Muscle of leg (tissue), 3 donors: ENCODE measurements at regions not wholly inside any gene's neighbourhood (a gene's known extent, or its start where the extent isn't known, plus 50 kb on each side); places are given as distances from the start of the nearest gene placed in this dataset.

Experiments
- DNase-seq: peaks from one replicate; pipeline ENCODE4 v3.0.0; 2013
- H3K27ac ChIP-seq: one replicate; pipeline ENCODE4 v1.5.1; 2013; ENCODE audit warnings: mild to moderate bottlenecking, low read length, control low read depth
- H3K27me3 ChIP-seq: one replicate; pipeline ENCODE4 v1.6.1; 2013; ENCODE audit warnings: low read length; ENCODE audit not compliant: control insufficient read depth, insufficient read depth
- H3K36me3 ChIP-seq: one replicate; pipeline ENCODE4 v1.6.1; 2013; ENCODE audit warnings: low read length; ENCODE audit not compliant: control insufficient read depth, insufficient read depth
- H3K4me1 ChIP-seq: one replicate; pipeline ENCODE4 v1.6.1; 2013; ENCODE audit warnings: low read length; ENCODE audit not compliant: control insufficient read depth, insufficient read depth
- H3K4me3 ChIP-seq: one replicate; pipeline ENCODE4 v1.5.1; 2013; ENCODE audit warnings: low read length, control low read depth
- H3K9me3 ChIP-seq: replicated peaks from 2 replicates; pipeline ENCODE4 v1.6.1; 2013; ENCODE audit warnings: low read depth, low read length; ENCODE audit not compliant: control insufficient read depth
- WGBS: methylation state at CpG from one replicate; pipeline ENCODE4 v1.1.5; 2013; ENCODE audit warnings: missing lambda C conversion rate; ENCODE audit not compliant: insufficient coverage; 5-methylcytosine and 5-hydroxymethylcytosine counted together

GRCh38 chr13:37326334-37326733, 220.9 kb upstream of the CSNK1A1L start:
- peaks cover 3% of the 10 kb centered on the region for H3K9me3 ChIP-seq
- no CpG with 5 or more reads among the region's 2 CpGs for WGBS
- no peak for DNase-seq

GRCh38 chr13:37319031-37319443, 213.6 kb upstream of the CSNK1A1L start:
- no peak overlapping the region for H3K27ac ChIP-seq
- DNase-seq, result no peak
- H3K4me1 ChIP-seq, result no peaks in the 10 kb centered on the region
- H3K9me3 ChIP-seq, result peaks cover 9% of the 10 kb centered on the region
- H3K36me3 ChIP-seq, result no peaks in the 10 kb centered on the region
- no peak overlapping the region for H3K4me3 ChIP-seq
- H3K27me3 ChIP-seq, result no peaks in the 10 kb centered on the region

More at GRCh38 chr13:37326334-37326733, 220.9 kb upstream of the CSNK1A1L start:
- Histone ChIP-seq H3K4me1 (no peaks in the 10 kb centered on the region), H3K36me3 (no peaks in the 10 kb centered on the region), H3K27me3 (no peaks in the 10 kb centered on the region), H3K27ac (no peak overlapping the region), H3K4me3 (no peak overlapping the region)

- Histone ChIP-seq H3K9me3 (peaks cover 9% of the 10 kb centered on the region), H3K27ac (no peak overlapping the region), H3K36me3 (no peaks in the 10 kb centered on the region), H3K27me3 (no peaks in the 10 kb centered on the region), H3K4me3 (no peak overlapping the region), H3K4me1 (peaks cover 3% of the 10 kb centered on the region)
- 94% methylated on average over 6 of the region's 6 CpGs for WGBS
- DNase-seq, result no peak
Measured at GRCh38 chr13:37316935-37317334, 211.5 kb upstream of the CSNK1A1L start.

- Histone ChIP-seq H3K36me3 (no peaks in the 10 kb centered on the region), H3K27me3 (no peaks in the 10 kb centered on the region), H3K27ac (peak overlapping the region; percentile 83), H3K4me3 (no peak overlapping the region), H3K4me1 (peaks cover 3% of the 10 kb centered on the region), H3K9me3 (peaks cover 4% of the 10 kb centered on the region)
- DNase-seq, result peak; percentile 98
- no CpG with 5 or more reads among the region's 2 CpGs for WGBS
Measured at GRCh38 chr13:37313372-37313771, 207.9 kb upstream of the CSNK1A1L start.

- Histone ChIP-seq H3K4me3 (no peak overlapping the region), H3K36me3 (no peaks in the 10 kb centered on the region), H3K27ac (peak overlapping the region; percentile 69), H3K4me1 (no peaks in the 10 kb centered on the region), H3K27me3 (no peaks in the 10 kb centered on the region), H3K9me3 (no peaks in the 10 kb centered on the region)
- WGBS, result no CpG with 5 or more reads among the region's 4 CpGs
- DNase-seq, result peak; percentile 88
Measured at GRCh38 chr13:37306778-37307544, 201.5 kb upstream of the CSNK1A1L start.

GRCh38 chr13:37303606-37304005, 198.1 kb upstream of the CSNK1A1L start:
- Histone ChIP-seq H3K36me3 (no peaks in the 10 kb centered on the region), H3K4me3 (no peak overlapping the region), H3K4me1 (no peaks in the 10 kb centered on the region), H3K27me3 (no peaks in the 10 kb centered on the region), H3K9me3 (no peaks in the 10 kb centered on the region), H3K27ac (no peak overlapping the region)
- no peak for DNase-seq
- WGBS, result no CpG with 5 or more reads among the region's 2 CpGs

- no peak for DNase-seq
- Histone ChIP-seq H3K9me3 (no peaks in the 10 kb centered on the region), H3K27ac (no peak overlapping the region), H3K4me1 (no peaks in the 10 kb centered on the region), H3K4me3 (no peak overlapping the region), H3K27me3 (no peaks in the 10 kb centered on the region), H3K36me3 (no peaks in the 10 kb centered on the region)
- no CpG with 5 or more reads among the region's 1 CpG for WGBS
Measured at GRCh38 chr13:37302686-37303085, 197.2 kb upstream of the CSNK1A1L start.

GRCh38 chr13:37295573-37295972, 190.1 kb upstream of the CSNK1A1L start:
- WGBS, result 100% methylated on average over 1 of the region's 3 CpGs
- Histone ChIP-seq H3K9me3 (no peaks in the 10 kb centered on the region), H3K27me3 (no peaks in the 10 kb centered on the region), H3K36me3 (no peaks in the 10 kb centered on the region), H3K4me1 (no peaks in the 10 kb centered on the region), H3K4me3 (no peak overlapping the region), H3K27ac (peak overlapping the region; percentile 68)
- no peak for DNase-seq

- Histone ChIP-seq H3K27me3 (no peaks in the 10 kb centered on the region), H3K9me3 (no peaks in the 10 kb centered on the region), H3K4me3 (no peak overlapping the region), H3K27ac (peak overlapping the region; percentile 68), H3K36me3 (no peaks in the 10 kb centered on the region), H3K4me1 (no peaks in the 10 kb centered on the region)
- WGBS, result 34% methylated on average over 8 of the region's 9 CpGs
- DNase-seq, result peak; percentile 97
Measured at GRCh38 chr13:37295071-37295470, 189.6 kb upstream of the CSNK1A1L start.

GRCh38 chr13:37294472-37294871, 189.0 kb upstream of the CSNK1A1L start:
- Histone ChIP-seq H3K4me3 (no peak overlapping the region), H3K27me3 (no peaks in the 10 kb centered on the region), H3K27ac (peak overlapping the region; percentile 68), H3K4me1 (no peaks in the 10 kb centered on the region), H3K36me3 (no peaks in the 10 kb centered on the region), H3K9me3 (no peaks in the 10 kb centered on the region)
- no CpG with 5 or more reads among the region's 6 CpGs for WGBS
- peak; percentile 64 for DNase-seq

GRCh38 chr13:37293295-37293694, 187.8 kb upstream of the CSNK1A1L start:
- no peaks in the 10 kb centered on the region for H3K27me3 ChIP-seq
- H3K36me3 ChIP-seq, result no peaks in the 10 kb centered on the region
- no peak for DNase-seq
- H3K27ac ChIP-seq, result no peak overlapping the region
- H3K9me3 ChIP-seq, result no peaks in the 10 kb centered on the region
- no peaks in the 10 kb centered on the region for H3K4me1 ChIP-seq
- no peak overlapping the region for H3K4me3 ChIP-seq
- WGBS, result no CpG with 5 or more reads among the region's 3 CpGs
